Activated naive CD4-positive, alpha-beta T cell treated with Interleukin-2 at 50 U/mL for 16 hours (primary cell): ENCODE measurements at regions not wholly inside any gene's neighbourhood (a gene's known extent, or its start where the extent isn't known, plus 50 kb on each side); places are given as distances from the start of the nearest gene placed in this dataset.

Source experiments
- DNase-seq: peaks from one replicate; pipeline ENCODE4 v3.0.0-alpha.2; 2020

- no peak for DNase-seq
Observed at GRCh38 chr16:65449526-65449925, 327.7 kb upstream of the CDH11 start.

DNA sequence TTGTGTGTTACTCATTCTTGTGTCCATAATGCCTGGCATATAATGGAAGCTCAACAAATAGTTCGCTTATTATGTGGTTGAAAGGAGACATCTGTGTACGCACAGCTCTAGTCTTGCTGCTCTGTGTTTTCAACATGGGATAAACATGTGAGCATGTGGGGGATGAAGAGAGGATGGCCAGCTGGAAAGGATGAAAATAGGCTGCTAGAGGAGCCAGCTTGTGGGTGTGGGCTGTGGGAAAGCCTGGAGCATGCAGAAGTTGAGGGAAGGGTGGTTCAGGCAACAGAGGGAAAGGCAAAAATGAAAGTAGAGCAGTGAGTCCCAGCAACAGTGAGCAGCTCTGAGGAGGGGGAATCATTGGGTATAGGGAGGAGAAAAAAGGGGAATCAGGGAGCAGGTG, 324.6 kb upstream of the CDH11 start:
- DNase-seq, result no peak

GRCh38 chr16:65445313-65446260, 323.7 kb upstream of the CDH11 start:
- no peak for DNase-seq

DNA sequence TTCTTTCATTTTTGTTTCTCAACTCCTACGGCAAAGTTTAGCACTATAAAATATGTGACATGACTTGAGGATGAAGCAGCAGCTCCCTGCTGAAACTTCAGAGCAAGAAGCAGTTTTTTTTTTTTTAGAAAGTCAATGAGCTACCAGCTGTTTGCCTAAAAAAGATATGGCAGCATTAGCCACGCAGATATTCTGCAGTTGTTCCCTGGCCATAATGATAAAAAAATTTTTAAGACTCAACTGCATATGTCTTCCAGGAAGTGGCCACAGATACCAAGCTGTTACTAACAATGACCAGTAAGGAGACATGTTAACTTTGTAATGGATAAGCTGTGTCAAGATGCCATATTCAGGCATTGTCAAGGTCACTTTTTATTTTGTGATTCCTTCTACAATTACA, 319.6 kb upstream of the CDH11 start:
- no peak for DNase-seq

DNA sequence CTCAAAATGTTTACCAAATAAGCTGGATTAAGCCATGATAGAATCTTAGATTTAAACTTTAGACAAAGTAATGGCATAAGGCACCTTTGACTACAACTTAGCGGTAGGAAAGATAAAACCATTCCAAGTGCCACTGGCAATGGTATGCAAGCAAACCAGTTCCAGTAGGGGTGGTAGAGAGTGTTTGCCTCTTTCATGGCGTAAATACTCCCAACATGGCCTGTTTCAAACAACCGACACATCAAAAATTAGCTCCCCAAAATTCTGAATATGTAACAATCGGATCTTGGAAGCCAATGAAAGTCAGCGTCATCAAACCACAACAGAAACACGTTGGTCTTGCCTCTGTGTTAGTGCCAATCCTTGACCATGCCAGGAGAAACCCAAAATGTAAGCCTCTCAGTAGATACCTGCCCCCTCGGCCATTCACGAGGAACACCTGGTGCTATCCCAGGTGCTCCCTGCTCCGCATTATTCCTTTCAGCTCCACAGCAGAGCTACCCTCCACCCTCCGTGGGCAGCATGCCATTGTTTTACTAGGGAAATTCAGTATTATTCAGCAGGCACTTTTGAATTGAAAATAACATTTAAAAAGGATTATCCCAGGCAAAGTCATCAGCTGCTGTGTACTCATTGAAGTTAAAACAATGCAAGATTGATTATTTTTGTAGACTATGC, 307.8 kb upstream of the CDH11 start:
- no peak for DNase-seq

DNA sequence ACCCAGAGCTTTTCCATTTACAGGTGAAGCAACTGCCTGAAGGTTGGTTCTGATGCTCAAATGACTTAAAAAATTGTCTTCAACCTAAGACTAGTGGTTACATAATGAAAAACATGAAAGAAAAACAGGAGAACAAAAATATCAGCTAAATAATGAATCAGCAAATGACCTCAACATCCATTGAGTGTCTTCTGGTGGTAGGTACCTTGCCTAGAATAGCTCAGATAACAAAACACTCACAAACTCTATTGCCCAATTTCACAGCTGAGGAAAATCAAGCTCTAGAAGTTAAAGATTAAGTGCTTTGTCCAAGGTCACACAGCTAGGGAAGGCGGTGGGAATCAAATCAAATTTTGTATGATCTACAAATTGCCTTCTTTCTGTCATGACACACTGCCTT, 304.6 kb upstream of the CDH11 start:
- no peak for DNase-seq

- no peak for DNase-seq
Observed at GRCh38 chr16:65422934-65423333, 301.1 kb upstream of the CDH11 start.

DNA sequence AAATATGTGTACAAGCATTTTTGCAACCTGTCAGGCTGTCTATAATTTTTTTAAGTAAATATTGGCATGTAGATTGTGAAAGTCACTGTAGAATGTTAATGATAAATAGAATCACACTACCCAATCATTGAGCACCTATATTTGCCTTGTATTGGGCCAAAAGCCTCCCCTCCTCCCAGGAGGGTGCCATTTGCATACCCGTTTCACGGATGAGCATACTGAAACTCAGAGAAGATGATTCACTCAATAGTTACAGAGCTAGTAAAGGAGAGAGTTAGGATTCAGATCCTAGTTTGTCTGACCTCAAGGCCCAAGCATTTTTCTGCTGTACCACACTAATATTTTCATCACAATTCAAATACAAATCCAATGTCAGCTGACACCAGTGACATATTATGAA, 299.7 kb upstream of the CDH11 start:
- DNase-seq, result no peak

DNA sequence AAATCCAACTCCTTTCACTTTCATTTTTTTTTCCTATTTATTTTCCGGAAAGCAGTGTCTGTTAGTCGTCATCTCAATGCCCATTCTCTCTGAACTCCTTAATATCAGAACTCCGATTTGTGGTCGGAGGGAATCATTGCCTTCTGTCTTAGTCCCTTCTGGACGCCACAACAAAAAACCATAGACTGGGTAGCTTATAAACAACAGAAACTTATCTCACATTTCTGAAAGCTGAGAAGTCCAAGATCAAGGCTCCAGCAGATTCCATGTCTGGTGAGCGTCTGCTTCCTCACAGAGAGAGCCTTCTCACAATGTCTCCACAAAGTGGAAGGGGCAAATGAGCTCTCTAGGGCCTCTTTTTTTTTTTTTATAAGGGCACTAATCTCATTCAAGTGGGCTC, 296.6 kb upstream of the CDH11 start:
- DNase-seq, result no peak

- DNase-seq, result no peak
Observed at GRCh38 chr16:65415460-65415859, 293.6 kb upstream of the CDH11 start.

DNA sequence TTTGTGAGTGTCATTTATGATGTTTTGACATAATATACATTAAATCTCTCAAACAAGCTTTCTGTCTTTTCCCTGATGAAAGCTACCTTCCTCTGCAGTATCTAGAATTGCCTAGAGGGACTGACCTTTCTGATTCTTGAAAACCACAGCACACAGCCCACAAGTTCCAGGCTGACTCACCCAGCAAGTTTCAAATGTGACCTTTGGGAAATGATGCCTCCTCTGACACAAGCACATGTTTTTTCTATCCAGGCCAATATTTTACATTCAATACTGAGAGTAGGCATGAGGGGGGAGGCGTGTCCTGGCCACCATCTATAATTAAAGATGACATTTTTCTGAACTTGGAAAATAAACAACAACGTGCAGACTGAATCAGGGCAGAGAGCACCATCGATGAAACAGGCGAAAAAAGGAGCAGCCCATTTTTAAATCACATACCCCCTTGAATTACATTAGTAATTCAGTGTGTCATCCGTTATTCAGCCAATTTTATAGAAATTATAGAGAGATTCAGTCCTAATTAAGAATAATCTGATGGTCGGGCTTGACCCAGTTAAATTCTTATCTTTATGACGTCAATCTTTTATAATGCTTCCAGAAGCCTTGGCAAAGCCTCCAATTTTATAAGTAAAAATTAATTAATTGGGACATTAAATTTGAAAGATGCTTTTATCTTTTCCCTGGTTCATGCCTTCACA, 292.6 kb upstream of the CDH11 start:
- no peak for DNase-seq

DNA sequence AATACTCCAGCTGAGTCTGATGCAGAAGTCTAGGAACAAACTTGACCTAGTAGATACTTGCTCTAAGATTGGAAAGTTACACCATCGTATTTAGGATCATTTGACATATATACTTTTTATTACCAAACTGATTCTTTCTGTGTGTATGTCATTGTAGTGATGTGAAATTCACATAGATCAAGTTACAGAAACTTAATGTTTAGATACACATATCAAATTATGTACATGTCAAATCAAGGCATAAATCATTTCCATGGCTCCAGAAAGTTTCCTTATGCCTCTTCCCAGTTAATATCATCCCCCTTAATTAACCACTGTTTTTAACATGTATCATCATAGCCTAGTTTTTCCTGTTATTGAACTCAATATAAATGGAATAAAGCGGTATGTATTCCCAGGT, 292.0 kb upstream of the CDH11 start:
- DNase-seq, result no peak

GRCh38 chr16:65410801-65411200, 288.9 kb upstream of the CDH11 start:
- no peak for DNase-seq

GRCh38 chr16:65409510-65409909, 287.6 kb upstream of the CDH11 start:
- no peak for DNase-seq

DNA sequence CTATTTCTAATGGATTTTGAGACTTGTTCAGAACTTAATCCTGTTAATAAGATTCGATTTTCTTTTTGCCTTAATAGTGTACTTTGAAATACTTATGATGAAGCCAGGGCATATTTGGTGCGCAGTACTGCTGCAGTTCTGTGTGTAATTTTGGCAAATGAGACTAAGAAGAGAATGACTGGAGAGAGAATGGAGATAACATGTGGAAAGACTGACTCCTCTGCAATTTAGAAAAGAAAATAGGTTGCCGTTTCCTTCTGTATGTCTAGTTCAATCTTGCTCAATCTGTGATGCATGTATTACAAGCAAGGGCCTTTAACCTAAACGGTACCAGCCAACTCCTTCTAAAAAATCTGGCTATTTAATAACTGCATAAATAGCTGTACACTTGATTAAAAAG, 285.1 kb upstream of the CDH11 start:
- DNase-seq, result no peak

GRCh38 chr16:65406116-65406515, 284.3 kb upstream of the CDH11 start:
- DNase-seq, result no peak

- no peak for DNase-seq
Observed at GRCh38 chr16:65394281-65394680, 272.4 kb upstream of the CDH11 start.

- DNase-seq, result no peak
Observed at GRCh38 chr16:65392806-65393565, 271.1 kb upstream of the CDH11 start.

DNA sequence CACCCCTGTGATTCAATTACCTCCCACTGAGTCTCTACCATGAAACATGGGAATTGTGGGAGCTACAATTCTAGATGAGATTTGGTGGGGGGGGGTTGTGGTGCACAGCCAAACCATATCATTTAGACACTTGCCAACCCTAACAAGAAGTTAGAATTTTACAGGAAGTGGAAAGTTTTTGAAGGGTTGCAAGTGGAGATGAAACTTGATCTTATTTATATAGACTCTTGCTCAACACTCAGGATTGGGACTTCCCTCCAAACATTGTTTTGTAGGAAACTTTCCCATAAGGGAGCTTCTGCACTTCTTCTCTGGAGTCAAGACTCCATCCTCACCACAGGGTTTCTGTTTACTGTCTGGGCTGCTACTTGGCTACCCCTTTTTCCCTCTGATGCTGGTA, 266.7 kb upstream of the CDH11 start:
- DNase-seq, result no peak

GRCh38 chr16:65386672-65387071, 264.8 kb upstream of the CDH11 start:
- no peak for DNase-seq

GRCh38 chr16:65384441-65384840, 262.6 kb upstream of the CDH11 start:
- no peak for DNase-seq

GRCh38 chr16:65377195-65377594, 255.3 kb upstream of the CDH11 start:
- no peak for DNase-seq

GRCh38 chr16:65376601-65377000, 254.7 kb upstream of the CDH11 start:
- DNase-seq, result no peak
